WTC11 (cell line): ENCODE measurements at regions not wholly inside any gene's neighbourhood (a gene's known extent, or its start where the extent isn't known, plus 50 kb on each side); places are given as distances from the start of the nearest gene placed in this dataset.

ENCODE experiments used
- CREB1 ChIP-seq: sonication (generic); formaldehyde crosslinking; IDR thresholded peaks from 2 replicates; pipeline ENCODE4 v1.8.0; 2023; ENCODE audit warnings: mild to moderate bottlenecking, missing genetic modification reagents
- CREM ChIP-seq: sonication (generic); formaldehyde crosslinking; IDR thresholded peaks from 2 replicates; pipeline ENCODE4 v1.8.1; 2022; ENCODE audit warnings: mild to moderate bottlenecking, missing genetic modification reagents, moderate library complexity
- ELF4 ChIP-seq: sonication (generic); formaldehyde crosslinking; IDR thresholded peaks from 2 replicates; pipeline ENCODE4 v1.8.1; 2022; ENCODE audit warnings: low read depth, mild to moderate bottlenecking, moderate library complexity, missing genetic modification reagents
- NR3C1 ChIP-seq: sonication (generic); formaldehyde crosslinking; conservative IDR thresholded peaks from 2 replicates; pipeline ENCODE4 v1.8.1; 2023; ENCODE audit warnings: low read depth, mild to moderate bottlenecking, missing genetic modification reagents
- TCF7 ChIP-seq: sonication (generic); formaldehyde crosslinking; IDR thresholded peaks from 2 replicates; pipeline ENCODE4 v1.8.0; 2022; ENCODE audit warnings: mild to moderate bottlenecking, low read depth, missing genetic modification reagents, moderate library complexity
- TF ChIP-seq, protein P1 (sequence below): fragments of 200-600 bp; IDR thresholded peaks from 2 replicates; pipeline ENCODE4 v1.8.0; 2022; ENCODE audit warnings: antibody characterized with exemption
- TF ChIP-seq, protein P2 (sequence below): sonication (generic); formaldehyde crosslinking; IDR thresholded peaks from 2 replicates; pipeline ENCODE4 v1.8.0; 2022; ENCODE audit warnings: mild to moderate bottlenecking, missing genetic modification reagents
- TF ChIP-seq, protein P3 (sequence below): sonication (generic); formaldehyde crosslinking; IDR thresholded peaks from 2 replicates; pipeline ENCODE4 v1.8.0; 2022; ENCODE audit warnings: missing genetic modification reagents
- TF ChIP-seq, protein P4 (sequence below): fragments of 250-450 bp; sonication (Bioruptor Pico); IDR thresholded peaks from 2 replicates; pipeline ENCODE4 v1.9.0; 2021; ENCODE audit warnings: mild to moderate bottlenecking
- TF ChIP-seq, protein P5 (sequence below): sonication (generic); formaldehyde crosslinking; conservative IDR thresholded peaks from 2 replicates; pipeline ENCODE4 v1.8.1; 2022; ENCODE audit warnings: mild to moderate bottlenecking, missing genetic modification reagents
- TF ChIP-seq, protein P6 (sequence below): sonication (generic); formaldehyde crosslinking; conservative IDR thresholded peaks from 2 replicates; pipeline ENCODE4 v1.8.1; 2023; ENCODE audit warnings: mild to moderate bottlenecking, low read depth, missing genetic modification reagents, moderate library complexity
- TF ChIP-seq, protein P7 (sequence below): sonication (generic); formaldehyde crosslinking; IDR thresholded peaks from 2 replicates; pipeline ENCODE4 v1.8.1; 2023; ENCODE audit warnings: mild to moderate bottlenecking, missing genetic modification reagents
- TF ChIP-seq, protein P8 (sequence below): sonication (generic); formaldehyde crosslinking; IDR thresholded peaks from 2 replicates; pipeline ENCODE4 v1.8.1; 2022; ENCODE audit warnings: mild to moderate bottlenecking, missing genetic modification reagents, moderate library complexity, borderline replicate concordance

DNA sequence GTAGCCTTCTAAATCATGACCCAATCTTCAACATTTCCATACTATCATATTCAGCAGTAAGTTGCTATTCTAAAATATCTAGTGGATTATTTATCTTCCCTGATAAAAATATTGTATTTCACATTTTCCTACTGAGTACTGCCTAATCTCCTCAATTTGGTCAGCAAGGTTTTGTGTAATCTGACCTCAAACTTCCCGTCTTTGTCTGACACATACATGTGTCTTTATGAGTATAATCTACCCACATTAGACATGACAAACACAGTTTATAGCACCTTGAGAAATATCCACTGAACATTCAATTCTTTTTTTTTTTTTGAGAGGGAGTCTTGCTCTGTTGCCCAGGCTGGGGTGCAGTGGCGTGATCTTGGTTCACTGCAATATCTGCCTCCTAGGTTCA is 113.7 kb upstream of the LUZP2 start:
- TF ChIP-seq, protein P1, sequence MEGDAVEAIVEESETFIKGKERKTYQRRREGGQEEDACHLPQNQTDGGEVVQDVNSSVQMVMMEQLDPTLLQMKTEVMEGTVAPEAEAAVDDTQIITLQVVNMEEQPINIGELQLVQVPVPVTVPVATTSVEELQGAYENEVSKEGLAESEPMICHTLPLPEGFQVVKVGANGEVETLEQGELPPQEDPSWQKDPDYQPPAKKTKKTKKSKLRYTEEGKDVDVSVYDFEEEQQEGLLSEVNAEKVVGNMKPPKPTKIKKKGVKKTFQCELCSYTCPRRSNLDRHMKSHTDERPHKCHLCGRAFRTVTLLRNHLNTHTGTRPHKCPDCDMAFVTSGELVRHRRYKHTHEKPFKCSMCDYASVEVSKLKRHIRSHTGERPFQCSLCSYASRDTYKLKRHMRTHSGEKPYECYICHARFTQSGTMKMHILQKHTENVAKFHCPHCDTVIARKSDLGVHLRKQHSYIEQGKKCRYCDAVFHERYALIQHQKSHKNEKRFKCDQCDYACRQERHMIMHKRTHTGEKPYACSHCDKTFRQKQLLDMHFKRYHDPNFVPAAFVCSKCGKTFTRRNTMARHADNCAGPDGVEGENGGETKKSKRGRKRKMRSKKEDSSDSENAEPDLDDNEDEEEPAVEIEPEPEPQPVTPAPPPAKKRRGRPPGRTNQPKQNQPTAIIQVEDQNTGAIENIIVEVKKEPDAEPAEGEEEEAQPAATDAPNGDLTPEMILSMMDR: no peak
- TF ChIP-seq TCF7 (CRISPR knock-in tag): no peak
- TF ChIP-seq, protein P2, sequence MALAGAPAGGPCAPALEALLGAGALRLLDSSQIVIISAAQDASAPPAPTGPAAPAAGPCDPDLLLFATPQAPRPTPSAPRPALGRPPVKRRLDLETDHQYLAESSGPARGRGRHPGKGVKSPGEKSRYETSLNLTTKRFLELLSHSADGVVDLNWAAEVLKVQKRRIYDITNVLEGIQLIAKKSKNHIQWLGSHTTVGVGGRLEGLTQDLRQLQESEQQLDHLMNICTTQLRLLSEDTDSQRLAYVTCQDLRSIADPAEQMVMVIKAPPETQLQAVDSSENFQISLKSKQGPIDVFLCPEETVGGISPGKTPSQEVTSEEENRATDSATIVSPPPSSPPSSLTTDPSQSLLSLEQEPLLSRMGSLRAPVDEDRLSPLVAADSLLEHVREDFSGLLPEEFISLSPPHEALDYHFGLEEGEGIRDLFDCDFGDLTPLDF (CRISPR knock-in tag): no peak
- no peak for TF ChIP-seq CREM (CRISPR knock-in tag)
- no peak for TF ChIP-seq CREB1 (CRISPR knock-in tag)
- TF ChIP-seq, protein P3, sequence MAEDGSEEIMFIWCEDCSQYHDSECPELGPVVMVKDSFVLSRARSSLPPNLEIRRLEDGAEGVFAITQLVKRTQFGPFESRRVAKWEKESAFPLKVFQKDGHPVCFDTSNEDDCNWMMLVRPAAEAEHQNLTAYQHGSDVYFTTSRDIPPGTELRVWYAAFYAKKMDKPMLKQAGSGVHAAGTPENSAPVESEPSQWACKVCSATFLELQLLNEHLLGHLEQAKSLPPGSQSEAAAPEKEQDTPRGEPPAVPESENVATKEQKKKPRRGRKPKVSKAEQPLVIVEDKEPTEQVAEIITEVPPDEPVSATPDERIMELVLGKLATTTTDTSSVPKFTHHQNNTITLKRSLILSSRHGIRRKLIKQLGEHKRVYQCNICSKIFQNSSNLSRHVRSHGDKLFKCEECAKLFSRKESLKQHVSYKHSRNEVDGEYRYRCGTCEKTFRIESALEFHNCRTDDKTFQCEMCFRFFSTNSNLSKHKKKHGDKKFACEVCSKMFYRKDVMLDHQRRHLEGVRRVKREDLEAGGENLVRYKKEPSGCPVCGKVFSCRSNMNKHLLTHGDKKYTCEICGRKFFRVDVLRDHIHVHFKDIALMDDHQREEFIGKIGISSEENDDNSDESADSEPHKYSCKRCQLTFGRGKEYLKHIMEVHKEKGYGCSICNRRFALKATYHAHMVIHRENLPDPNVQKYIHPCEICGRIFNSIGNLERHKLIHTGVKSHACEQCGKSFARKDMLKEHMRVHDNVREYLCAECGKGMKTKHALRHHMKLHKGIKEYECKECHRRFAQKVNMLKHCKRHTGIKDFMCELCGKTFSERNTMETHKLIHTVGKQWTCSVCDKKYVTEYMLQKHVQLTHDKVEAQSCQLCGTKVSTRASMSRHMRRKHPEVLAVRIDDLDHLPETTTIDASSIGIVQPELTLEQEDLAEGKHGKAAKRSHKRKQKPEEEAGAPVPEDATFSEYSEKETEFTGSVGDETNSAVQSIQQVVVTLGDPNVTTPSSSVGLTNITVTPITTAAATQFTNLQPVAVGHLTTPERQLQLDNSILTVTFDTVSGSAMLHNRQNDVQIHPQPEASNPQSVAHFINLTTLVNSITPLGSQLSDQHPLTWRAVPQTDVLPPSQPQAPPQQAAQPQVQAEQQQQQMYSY (CRISPR knock-in tag): no peak
- TF ChIP-seq, protein P4, sequence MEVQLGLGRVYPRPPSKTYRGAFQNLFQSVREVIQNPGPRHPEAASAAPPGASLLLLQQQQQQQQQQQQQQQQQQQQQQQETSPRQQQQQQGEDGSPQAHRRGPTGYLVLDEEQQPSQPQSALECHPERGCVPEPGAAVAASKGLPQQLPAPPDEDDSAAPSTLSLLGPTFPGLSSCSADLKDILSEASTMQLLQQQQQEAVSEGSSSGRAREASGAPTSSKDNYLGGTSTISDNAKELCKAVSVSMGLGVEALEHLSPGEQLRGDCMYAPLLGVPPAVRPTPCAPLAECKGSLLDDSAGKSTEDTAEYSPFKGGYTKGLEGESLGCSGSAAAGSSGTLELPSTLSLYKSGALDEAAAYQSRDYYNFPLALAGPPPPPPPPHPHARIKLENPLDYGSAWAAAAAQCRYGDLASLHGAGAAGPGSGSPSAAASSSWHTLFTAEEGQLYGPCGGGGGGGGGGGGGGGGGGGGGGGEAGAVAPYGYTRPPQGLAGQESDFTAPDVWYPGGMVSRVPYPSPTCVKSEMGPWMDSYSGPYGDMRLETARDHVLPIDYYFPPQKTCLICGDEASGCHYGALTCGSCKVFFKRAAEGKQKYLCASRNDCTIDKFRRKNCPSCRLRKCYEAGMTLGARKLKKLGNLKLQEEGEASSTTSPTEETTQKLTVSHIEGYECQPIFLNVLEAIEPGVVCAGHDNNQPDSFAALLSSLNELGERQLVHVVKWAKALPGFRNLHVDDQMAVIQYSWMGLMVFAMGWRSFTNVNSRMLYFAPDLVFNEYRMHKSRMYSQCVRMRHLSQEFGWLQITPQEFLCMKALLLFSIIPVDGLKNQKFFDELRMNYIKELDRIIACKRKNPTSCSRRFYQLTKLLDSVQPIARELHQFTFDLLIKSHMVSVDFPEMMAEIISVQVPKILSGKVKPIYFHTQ (CRISPR knock-in tag): no peak
- TF ChIP-seq ELF4 (CRISPR knock-in tag): no peak
- TF ChIP-seq NR3C1 (CRISPR knock-in tag): no peak
- TF ChIP-seq, protein P5, sequence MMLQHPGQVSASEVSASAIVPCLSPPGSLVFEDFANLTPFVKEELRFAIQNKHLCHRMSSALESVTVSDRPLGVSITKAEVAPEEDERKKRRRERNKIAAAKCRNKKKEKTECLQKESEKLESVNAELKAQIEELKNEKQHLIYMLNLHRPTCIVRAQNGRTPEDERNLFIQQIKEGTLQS (CRISPR knock-in tag): no peak
- TF ChIP-seq, protein P6, sequence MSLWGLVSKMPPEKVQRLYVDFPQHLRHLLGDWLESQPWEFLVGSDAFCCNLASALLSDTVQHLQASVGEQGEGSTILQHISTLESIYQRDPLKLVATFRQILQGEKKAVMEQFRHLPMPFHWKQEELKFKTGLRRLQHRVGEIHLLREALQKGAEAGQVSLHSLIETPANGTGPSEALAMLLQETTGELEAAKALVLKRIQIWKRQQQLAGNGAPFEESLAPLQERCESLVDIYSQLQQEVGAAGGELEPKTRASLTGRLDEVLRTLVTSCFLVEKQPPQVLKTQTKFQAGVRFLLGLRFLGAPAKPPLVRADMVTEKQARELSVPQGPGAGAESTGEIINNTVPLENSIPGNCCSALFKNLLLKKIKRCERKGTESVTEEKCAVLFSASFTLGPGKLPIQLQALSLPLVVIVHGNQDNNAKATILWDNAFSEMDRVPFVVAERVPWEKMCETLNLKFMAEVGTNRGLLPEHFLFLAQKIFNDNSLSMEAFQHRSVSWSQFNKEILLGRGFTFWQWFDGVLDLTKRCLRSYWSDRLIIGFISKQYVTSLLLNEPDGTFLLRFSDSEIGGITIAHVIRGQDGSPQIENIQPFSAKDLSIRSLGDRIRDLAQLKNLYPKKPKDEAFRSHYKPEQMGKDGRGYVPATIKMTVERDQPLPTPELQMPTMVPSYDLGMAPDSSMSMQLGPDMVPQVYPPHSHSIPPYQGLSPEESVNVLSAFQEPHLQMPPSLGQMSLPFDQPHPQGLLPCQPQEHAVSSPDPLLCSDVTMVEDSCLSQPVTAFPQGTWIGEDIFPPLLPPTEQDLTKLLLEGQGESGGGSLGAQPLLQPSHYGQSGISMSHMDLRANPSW (CRISPR knock-in tag): no peak
- TF ChIP-seq, protein P7, sequence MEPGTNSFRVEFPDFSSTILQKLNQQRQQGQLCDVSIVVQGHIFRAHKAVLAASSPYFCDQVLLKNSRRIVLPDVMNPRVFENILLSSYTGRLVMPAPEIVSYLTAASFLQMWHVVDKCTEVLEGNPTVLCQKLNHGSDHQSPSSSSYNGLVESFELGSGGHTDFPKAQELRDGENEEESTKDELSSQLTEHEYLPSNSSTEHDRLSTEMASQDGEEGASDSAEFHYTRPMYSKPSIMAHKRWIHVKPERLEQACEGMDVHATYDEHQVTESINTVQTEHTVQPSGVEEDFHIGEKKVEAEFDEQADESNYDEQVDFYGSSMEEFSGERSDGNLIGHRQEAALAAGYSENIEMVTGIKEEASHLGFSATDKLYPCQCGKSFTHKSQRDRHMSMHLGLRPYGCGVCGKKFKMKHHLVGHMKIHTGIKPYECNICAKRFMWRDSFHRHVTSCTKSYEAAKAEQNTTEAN (CRISPR knock-in tag): no peak
- TF ChIP-seq, protein P8, sequence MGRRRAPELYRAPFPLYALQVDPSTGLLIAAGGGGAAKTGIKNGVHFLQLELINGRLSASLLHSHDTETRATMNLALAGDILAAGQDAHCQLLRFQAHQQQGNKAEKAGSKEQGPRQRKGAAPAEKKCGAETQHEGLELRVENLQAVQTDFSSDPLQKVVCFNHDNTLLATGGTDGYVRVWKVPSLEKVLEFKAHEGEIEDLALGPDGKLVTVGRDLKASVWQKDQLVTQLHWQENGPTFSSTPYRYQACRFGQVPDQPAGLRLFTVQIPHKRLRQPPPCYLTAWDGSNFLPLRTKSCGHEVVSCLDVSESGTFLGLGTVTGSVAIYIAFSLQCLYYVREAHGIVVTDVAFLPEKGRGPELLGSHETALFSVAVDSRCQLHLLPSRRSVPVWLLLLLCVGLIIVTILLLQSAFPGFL (CRISPR knock-in tag): no peak
